NB4 (cell line): ENCODE measurements at regions not wholly inside any gene's neighbourhood (a gene's known extent, or its start where the extent isn't known, plus 50 kb on each side); places are given as distances from the start of the nearest gene placed in this dataset.

Experiments
- CTCF ChIP-seq: IDR thresholded peaks from one replicate; pipeline ENCODE4 v1.5.1; 2012; ENCODE audit warnings: low read depth, low read length
- POLR2A ChIP-seq: IDR thresholded peaks from 2 replicates; pipeline ENCODE4 v1.6.1; 2011; ENCODE audit warnings: mild to moderate bottlenecking; ENCODE audit not compliant: insufficient read length; ENCODE audit errors: extremely low read depth

- no peak for TF ChIP-seq POLR2A
- no peak for TF ChIP-seq CTCF
Observed at GRCh38 chr17:59451706-59452105, 113.7 kb upstream of the DHX40 start.
